Choroid plexus epithelial cell (primary cell): ENCODE measurements at regions not wholly inside any gene's neighbourhood (a gene's known extent, or its start where the extent isn't known, plus 50 kb on each side); places are given as distances from the start of the nearest gene placed in this dataset.

Experiments
- DNase-seq: peaks from one replicate; pipeline ENCODE4 v3.0.0-alpha.2; 2010; ENCODE audit warnings: low read depth
- H3K4me3 ChIP-seq: 2 replicates; pipeline ENCODE4 v1.5.1; 2011; ENCODE audit warnings: low read depth, mild to moderate bottlenecking, control low read depth, low read length, moderate library complexity
- TF ChIP-seq, protein P1 (sequence below): conservative IDR thresholded peaks from 2 replicates; pipeline ENCODE4 v1.5.1; 2011; ENCODE audit warnings: low read depth, mild to moderate bottlenecking, control low read depth, inconsistent platforms, low read length, moderate library complexity

DNA sequence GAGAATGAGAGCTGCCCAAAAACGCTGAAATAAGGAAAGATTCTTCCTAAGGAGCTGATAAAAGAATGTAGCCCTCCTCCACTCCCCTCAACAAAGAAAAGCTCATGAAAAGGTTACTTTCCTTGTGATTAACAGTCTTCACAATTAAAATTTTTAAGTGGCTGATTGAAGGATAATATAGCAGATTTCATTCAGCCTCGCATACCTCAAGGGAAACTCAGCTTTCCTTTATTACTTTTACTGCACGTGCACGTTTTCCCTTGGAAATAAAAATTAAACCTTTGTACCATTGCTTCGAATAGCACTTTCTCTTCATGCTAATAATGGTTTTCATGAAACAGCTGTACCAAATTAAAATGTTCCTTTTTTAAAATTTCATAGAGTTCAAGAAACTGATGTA, 234.0 kb upstream of the GRAMD2B start:
- H3K4me3 ChIP-seq: no peak overlapping the region
- DNase-seq: no peak
- TF ChIP-seq, protein P1, sequence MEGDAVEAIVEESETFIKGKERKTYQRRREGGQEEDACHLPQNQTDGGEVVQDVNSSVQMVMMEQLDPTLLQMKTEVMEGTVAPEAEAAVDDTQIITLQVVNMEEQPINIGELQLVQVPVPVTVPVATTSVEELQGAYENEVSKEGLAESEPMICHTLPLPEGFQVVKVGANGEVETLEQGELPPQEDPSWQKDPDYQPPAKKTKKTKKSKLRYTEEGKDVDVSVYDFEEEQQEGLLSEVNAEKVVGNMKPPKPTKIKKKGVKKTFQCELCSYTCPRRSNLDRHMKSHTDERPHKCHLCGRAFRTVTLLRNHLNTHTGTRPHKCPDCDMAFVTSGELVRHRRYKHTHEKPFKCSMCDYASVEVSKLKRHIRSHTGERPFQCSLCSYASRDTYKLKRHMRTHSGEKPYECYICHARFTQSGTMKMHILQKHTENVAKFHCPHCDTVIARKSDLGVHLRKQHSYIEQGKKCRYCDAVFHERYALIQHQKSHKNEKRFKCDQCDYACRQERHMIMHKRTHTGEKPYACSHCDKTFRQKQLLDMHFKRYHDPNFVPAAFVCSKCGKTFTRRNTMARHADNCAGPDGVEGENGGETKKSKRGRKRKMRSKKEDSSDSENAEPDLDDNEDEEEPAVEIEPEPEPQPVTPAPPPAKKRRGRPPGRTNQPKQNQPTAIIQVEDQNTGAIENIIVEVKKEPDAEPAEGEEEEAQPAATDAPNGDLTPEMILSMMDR: no peak

DNA sequence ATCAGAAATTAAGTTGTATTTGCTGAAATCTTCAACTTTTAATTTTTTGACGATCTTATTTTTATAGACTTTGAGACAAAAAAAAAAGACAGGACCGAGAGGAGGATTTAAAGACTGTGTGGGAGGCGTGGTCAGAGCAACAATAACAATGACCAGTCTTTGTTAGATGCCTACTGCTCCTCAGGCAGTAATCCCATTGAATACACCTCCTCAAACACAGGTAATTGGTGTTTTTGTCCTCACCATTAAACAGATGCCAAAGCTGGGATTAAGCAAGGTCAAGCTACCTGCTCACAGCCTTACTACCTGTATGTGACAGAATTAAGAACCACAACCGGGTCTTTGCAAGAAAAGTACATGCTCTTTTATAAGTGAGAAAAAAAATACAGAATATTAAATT, 233.3 kb upstream of the GRAMD2B start:
- TF ChIP-seq, protein P1: no peak
- no peak for DNase-seq
- H3K4me3 ChIP-seq: no peak overlapping the region

DNA sequence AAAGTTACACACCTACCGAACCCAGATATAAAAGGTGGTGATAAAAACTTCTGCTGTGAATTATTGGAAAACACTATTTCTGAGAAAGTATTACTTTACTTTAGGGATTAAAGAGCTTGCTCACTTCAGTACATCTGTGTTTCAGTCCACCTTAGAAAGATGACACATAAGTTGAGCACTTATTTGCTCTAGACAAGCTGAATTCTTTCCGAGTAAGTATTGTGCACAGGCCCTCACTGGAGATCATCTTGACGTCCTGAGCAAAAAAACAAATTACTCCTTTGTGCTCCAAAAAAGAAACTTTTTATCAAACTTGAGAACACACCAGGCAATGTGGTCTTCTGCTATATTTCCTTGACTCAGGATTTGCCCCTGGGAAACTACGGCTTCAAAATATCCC, 231.0 kb upstream of the GRAMD2B start:
- TF ChIP-seq, protein P1: no peak
- no peak overlapping the region for H3K4me3 ChIP-seq
- DNase-seq: no peak

DNA sequence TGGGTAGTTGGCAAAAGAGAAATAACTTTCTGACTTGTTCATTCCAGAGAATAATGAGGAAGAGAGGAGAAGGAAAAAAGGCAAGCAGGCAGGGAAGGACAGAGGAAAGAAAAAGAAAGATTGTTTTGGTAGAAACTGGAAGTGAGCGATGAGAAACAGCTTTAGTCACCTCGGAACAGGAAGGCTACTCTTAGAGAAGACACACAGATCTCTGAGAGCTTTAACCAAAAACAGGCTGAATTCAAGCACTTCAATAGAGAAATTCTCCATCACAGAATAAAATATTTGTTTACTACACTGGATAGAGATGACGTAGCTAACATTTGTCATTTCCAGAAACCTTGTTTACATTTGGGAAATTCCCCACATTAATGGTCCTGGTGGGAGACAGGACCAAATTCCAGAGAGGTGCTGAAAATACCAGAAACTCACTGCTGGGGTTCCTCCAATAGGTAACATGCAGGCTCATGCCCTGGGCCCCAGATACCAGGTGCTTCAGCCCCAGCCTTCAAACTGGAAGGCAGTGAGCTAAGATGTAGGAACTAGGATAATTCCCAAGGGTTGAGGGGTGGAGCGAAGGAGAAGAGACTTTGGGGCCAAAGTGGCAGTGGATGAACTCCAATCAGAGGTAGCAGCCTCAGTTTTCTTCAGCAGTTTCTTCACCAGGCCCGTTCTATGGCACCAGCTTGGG, 227.7 kb upstream of the GRAMD2B start:
- peak; percentile 7 for DNase-seq
- no peak overlapping the region for H3K4me3 ChIP-seq
- TF ChIP-seq, protein P1: no peak

DNA sequence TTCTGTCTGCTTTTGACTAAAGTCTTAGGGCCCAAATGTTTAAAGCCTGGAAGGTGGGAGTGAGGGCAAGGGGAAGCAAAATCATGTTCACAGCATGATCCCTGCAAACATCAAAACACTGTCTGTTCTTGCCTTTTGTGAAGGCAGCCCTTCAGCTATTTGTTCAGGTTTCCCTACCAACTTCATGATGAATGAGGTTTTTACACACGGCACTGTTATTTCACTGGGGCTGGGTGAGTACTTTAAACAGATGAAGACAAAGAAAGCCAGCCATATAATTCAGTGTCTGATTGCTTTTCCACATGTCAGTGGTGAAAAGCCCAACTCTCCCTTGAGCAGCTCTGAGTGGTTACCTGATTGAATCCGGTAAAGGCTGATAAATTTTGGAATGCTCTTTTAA, 224.7 kb upstream of the GRAMD2B start:
- no peak overlapping the region for H3K4me3 ChIP-seq

DNA sequence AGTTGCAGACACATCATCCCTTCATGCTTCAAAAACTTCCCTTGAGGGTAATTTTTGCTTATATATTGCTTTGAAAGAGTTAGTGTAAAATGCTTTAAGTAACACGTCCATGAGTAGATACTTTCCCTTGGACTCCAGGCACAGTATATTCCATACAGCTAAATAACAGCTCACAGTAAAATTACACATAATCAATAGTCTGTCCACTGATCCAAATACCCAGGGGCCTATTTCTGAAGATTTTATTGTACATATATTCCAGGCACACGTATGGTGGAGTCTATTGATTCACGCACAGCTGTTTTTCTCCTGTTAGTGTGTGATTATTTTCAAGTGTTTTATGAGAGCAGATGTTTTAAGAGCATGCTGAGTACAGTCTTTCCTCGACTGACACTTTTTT, 223.7 kb upstream of the GRAMD2B start:
- no peak overlapping the region for H3K4me3 ChIP-seq
- TF ChIP-seq, protein P1: no peak
- DNase-seq: no peak

More for the DNA sequence above, 224.7 kb upstream of the GRAMD2B start:
- DNase-seq: no peak
- TF ChIP-seq, protein P1: no peak

DNA sequence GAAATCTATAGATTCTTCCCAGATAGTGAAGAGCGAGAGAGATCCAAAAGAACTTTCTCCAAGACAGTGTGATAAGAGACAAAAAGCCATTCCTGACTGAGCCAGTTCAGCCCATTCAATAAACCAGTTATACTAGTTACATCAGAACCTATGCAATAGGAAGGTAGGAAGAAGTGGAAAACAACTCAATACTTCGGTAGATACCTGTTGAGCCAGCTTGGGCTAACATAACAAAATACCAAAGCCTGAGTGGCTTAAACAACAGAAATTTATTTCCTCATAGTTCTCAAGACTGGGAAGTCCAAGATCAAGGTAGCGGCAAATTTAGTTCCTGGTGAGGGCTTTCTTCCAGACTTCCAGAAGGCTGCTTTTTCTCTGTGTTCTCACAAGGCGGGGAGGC, 214.5 kb upstream of the GRAMD2B start:
- DNase-seq: no peak
- H3K4me3 ChIP-seq: no peak overlapping the region
- TF ChIP-seq, protein P1: no peak
